ENCODE measurements at regions not wholly inside any gene's neighbourhood (a gene's known extent, or its start where the extent isn't known, plus 50 kb on each side); places are given as distances from the start of the nearest gene placed in this dataset.

- Mint-ChIP-seq H3K4me1 (ENCODE audit: low read depth) (no peaks in the 10 kb centered on the region), H3K9me3 (no peaks in the 10 kb centered on the region), H3K27me3 (ENCODE audit: low read depth) (peaks cover 42% of the 10 kb centered on the region), H3K36me3 (ENCODE audit: insufficient read depth) (no peaks in the 10 kb centered on the region), H3K4me3 (no peak overlapping the region)
- DNase-seq (no peak), ATAC-seq (no peak)
Measured at GRCh38 chr12:53849656-53850055, 89.0 kb upstream of the HOXC13 start.

GRCh38 chr12:53852061-53852460 is 86.6 kb upstream of the HOXC13 start:
- no peak for DNase-seq
- no peak for ATAC-seq
- Mint-ChIP-seq H3K4me1 (ENCODE audit: low read depth) (no peaks in the 10 kb centered on the region), H3K36me3 (ENCODE audit: insufficient read depth) (no peaks in the 10 kb centered on the region), H3K9me3 (no peaks in the 10 kb centered on the region), H3K27me3 (ENCODE audit: low read depth) (peaks cover 34% of the 10 kb centered on the region), H3K4me3 (no peak overlapping the region)

- no peaks in the 10 kb centered on the region for H3K4me1 Mint-ChIP-seq (ENCODE audit: low read depth)
- no peaks in the 10 kb centered on the region for H3K9me3 Mint-ChIP-seq
- peaks cover 28% of the 10 kb centered on the region for H3K27me3 Mint-ChIP-seq (ENCODE audit: low read depth)
- no peaks in the 10 kb centered on the region for H3K36me3 Mint-ChIP-seq (ENCODE audit: insufficient read depth)
- DNase-seq, result no peak
- ATAC-seq, result no peak
- H3K4me3 Mint-ChIP-seq, result no peak overlapping the region
Measured at GRCh38 chr12:53852992-53853391, 85.6 kb upstream of the HOXC13 start.

- ATAC-seq (no peak), DNase-seq (no peak)
- H3K4me3 Mint-ChIP-seq, result no peak overlapping the region
- H3K27me3 Mint-ChIP-seq (ENCODE audit: low read depth), result peaks cover 21% of the 10 kb centered on the region
- H3K36me3 Mint-ChIP-seq (ENCODE audit: insufficient read depth), result no peaks in the 10 kb centered on the region
- no peaks in the 10 kb centered on the region for H3K4me1 Mint-ChIP-seq (ENCODE audit: low read depth)
- no peaks in the 10 kb centered on the region for H3K9me3 Mint-ChIP-seq
Measured at GRCh38 chr12:53854701-53855316, 83.8 kb upstream of the HOXC13 start.

GRCh38 chr12:53856132-53856531 is 82.5 kb upstream of the HOXC13 start:
- no peak for DNase-seq
- Mint-ChIP-seq H3K4me3 (no peak overlapping the region), H3K36me3 (ENCODE audit: insufficient read depth) (no peaks in the 10 kb centered on the region), H3K9me3 (no peaks in the 10 kb centered on the region), H3K27me3 (ENCODE audit: low read depth) (peaks cover 30% of the 10 kb centered on the region), H3K4me1 (ENCODE audit: low read depth) (no peaks in the 10 kb centered on the region)
- no peak for ATAC-seq

GRCh38 chr12:53857666-53858065 is 81.0 kb upstream of the HOXC13 start:
- DNase-seq (no peak), ATAC-seq (no peak)
- no peak overlapping the region for H3K4me3 Mint-ChIP-seq
- no peaks in the 10 kb centered on the region for H3K9me3 Mint-ChIP-seq
- H3K36me3 Mint-ChIP-seq (ENCODE audit: insufficient read depth), result no peaks in the 10 kb centered on the region
- peaks cover 34% of the 10 kb centered on the region for H3K27me3 Mint-ChIP-seq (ENCODE audit: low read depth)
- H3K4me1 Mint-ChIP-seq (ENCODE audit: low read depth), result no peaks in the 10 kb centered on the region

GRCh38 chr12:53860426-53861345 is 77.9 kb upstream of the HOXC13 start:
- Mint-ChIP-seq H3K4me3 (no peak overlapping the region), H3K27me3 (ENCODE audit: low read depth) (peaks cover 21% of the 10 kb centered on the region), H3K4me1 (ENCODE audit: low read depth) (no peaks in the 10 kb centered on the region), H3K36me3 (ENCODE audit: insufficient read depth) (no peaks in the 10 kb centered on the region), H3K9me3 (no peaks in the 10 kb centered on the region)
- ATAC-seq (no peak), DNase-seq (no peak)

- Mint-ChIP-seq H3K4me3 (no peak overlapping the region), H3K36me3 (ENCODE audit: insufficient read depth) (no peaks in the 10 kb centered on the region), H3K27me3 (ENCODE audit: low read depth) (peaks cover 21% of the 10 kb centered on the region), H3K9me3 (no peaks in the 10 kb centered on the region), H3K4me1 (ENCODE audit: low read depth) (no peaks in the 10 kb centered on the region)
- DNase-seq (no peak), ATAC-seq (no peak)
Measured at GRCh38 chr12:53862206-53862605, 76.4 kb upstream of the HOXC13 start.

- peaks cover 25% of the 10 kb centered on the region for H3K27me3 Mint-ChIP-seq (ENCODE audit: low read depth)
- DNase-seq (no peak), ATAC-seq (no peak)
- H3K4me3 Mint-ChIP-seq, result no peak overlapping the region
- no peaks in the 10 kb centered on the region for H3K4me1 Mint-ChIP-seq (ENCODE audit: low read depth)
- no peaks in the 10 kb centered on the region for H3K36me3 Mint-ChIP-seq (ENCODE audit: insufficient read depth)
- H3K9me3 Mint-ChIP-seq, result no peaks in the 10 kb centered on the region
Measured at GRCh38 chr12:53862831-53863230, 75.8 kb upstream of the HOXC13 start.

- Mint-ChIP-seq H3K27me3 (ENCODE audit: low read depth) (peaks cover 38% of the 10 kb centered on the region), H3K4me1 (ENCODE audit: low read depth) (no peaks in the 10 kb centered on the region), H3K36me3 (ENCODE audit: insufficient read depth) (no peaks in the 10 kb centered on the region), H3K4me3 (no peak overlapping the region), H3K9me3 (no peaks in the 10 kb centered on the region)
- no peak for ATAC-seq
- no peak for DNase-seq
Measured at GRCh38 chr12:53866727-53867126, 71.9 kb upstream of the HOXC13 start.

- Mint-ChIP-seq H3K9me3 (no peaks in the 10 kb centered on the region), H3K4me3 (no peak overlapping the region), H3K36me3 (ENCODE audit: insufficient read depth) (no peaks in the 10 kb centered on the region), H3K4me1 (ENCODE audit: low read depth) (no peaks in the 10 kb centered on the region), H3K27me3 (ENCODE audit: low read depth) (peaks cover 38% of the 10 kb centered on the region)
- DNase-seq, result no peak
- no peak for ATAC-seq
Measured at GRCh38 chr12:53867216-53868012, 71.2 kb upstream of the HOXC13 start.

GRCh38 chr12:53868511-53868986 is 70.1 kb upstream of the HOXC13 start:
- Mint-ChIP-seq H3K27me3 (ENCODE audit: low read depth) (peaks cover 48% of the 10 kb centered on the region), H3K4me3 (no peak overlapping the region), H3K36me3 (ENCODE audit: insufficient read depth) (no peaks in the 10 kb centered on the region), H3K4me1 (ENCODE audit: low read depth) (no peaks in the 10 kb centered on the region), H3K9me3 (no peaks in the 10 kb centered on the region)
- no peak for ATAC-seq
- DNase-seq, result no peak

GRCh38 chr12:53869500-53869899 is 69.1 kb upstream of the HOXC13 start:
- Mint-ChIP-seq H3K36me3 (ENCODE audit: insufficient read depth) (no peaks in the 10 kb centered on the region), H3K4me3 (no peak overlapping the region), H3K4me1 (ENCODE audit: low read depth) (no peaks in the 10 kb centered on the region), H3K9me3 (no peaks in the 10 kb centered on the region), H3K27me3 (ENCODE audit: low read depth) (peaks cover 50% of the 10 kb centered on the region)
- ATAC-seq, result no peak
- no peak for DNase-seq

GRCh38 chr12:53870117-53870516 is 68.5 kb upstream of the HOXC13 start:
- Mint-ChIP-seq H3K4me3 (no peak overlapping the region), H3K36me3 (ENCODE audit: insufficient read depth) (no peaks in the 10 kb centered on the region), H3K4me1 (ENCODE audit: low read depth) (no peaks in the 10 kb centered on the region), H3K27me3 (ENCODE audit: low read depth) (peaks cover 50% of the 10 kb centered on the region), H3K9me3 (no peaks in the 10 kb centered on the region)
- DNase-seq (no peak), ATAC-seq (no peak)
